DMS114 treated with DMSO at 0.1 percent for 48 hours (cell line): ENCODE measurements at regions not wholly inside any gene's neighbourhood (a gene's known extent, or its start where the extent isn't known, plus 50 kb on each side); places are given as distances from the start of the nearest gene placed in this dataset.
A peak's percentile ranks its signal among the peaks of the same experiment; 100 is the strongest.

Source experiments
- DNase-seq: peaks from one replicate; lab custom pipeline; 2025; ENCODE audit not compliant: unreplicated experiment; lab: John Stamatoyannopoulos, UW

- DNase-seq = no peak
Measured at GRCh38 chr18:33517950-33518349, 60.1 kb upstream of the ASXL3 start.

DNA sequence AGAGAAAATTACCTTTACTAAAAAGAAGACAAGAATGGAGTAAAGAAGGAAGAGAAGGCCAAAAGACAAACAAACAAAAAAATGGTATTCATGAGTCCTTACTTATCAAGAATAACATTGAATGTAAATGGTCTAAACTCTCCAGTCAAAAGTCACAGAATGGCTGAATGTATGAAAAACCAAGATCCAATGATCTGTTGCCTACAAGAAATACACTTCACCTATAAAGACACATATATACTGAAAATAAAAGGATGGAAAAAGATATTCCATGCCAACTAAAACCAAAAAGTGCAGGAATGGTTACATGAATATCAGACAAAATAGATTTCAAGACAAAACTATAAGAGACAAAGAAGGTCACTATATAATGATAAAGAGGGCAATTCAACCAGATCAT, 65.0 kb upstream of the ASXL3 start:
- DNase-seq = no peak

GRCh38 chr18:33507019-33507418, 66.5 kb upstream of the CCDC178 start:
- no peak for DNase-seq

DNA sequence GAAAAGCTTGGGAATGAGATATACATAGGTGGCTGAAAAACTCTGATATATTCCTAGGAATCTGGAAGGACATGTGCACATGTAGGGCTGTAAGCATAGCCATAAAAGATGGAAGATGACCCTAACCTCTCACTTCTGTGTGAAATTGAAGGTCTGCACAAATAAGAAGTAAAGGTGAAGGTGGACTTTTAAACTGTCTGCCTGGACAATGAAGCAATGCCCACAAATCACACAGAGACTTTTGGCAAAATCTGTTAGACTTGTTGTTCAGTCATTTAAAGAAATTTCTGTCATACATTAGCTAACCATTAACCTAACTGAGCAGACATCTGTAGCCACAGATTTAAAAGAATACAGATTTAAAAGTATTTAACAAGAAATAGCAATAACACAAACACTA, 65.3 kb upstream of the CCDC178 start:
- no peak for DNase-seq

DNA sequence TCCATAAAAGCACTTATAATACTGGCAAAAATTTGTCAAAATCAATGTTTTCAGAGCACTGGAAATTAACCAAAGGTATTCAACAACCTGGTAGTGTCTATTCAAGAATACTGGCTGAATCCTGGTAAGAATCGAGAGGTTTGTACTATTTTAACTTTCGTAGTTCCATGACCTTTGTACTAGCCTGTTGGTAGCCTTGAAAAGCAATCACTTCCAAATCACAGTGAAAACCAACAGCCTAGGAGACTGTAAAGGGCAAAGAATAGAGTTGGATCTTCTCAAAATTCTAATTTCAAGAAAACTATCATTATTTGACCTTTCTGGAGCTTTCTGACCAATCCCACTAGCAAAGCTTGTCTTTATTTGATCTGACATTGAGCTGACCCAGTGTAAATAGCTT, 64.8 kb upstream of the CCDC178 start:
- DNase-seq = no peak

DNA sequence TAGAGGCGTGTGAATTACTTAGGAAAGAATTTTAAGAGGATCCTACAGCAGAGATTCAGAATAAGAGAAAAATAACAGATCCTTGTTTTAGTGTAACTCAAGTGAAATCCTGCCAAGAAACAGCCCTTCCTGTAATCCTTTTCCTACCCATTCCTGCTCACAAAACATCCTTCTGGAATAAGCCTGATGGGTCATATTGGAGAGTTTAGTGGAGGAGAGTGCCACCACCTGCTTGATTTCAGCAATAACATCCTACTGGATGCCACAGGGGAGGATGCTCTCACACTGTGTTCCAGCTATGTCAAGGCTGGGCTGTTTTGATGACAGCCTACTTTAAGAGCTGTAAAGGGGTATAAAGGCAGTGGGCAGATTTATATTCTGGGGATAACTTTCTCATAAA, 54.8 kb upstream of the CCDC178 start:
- DNase-seq = peak; percentile 10
